Duodenal mucosa (tissue), 2 donors: ENCODE measurements at regions not wholly inside any gene's neighbourhood (a gene's known extent, or its start where the extent isn't known, plus 50 kb on each side); places are given as distances from the start of the nearest gene placed in this dataset.

Experiments
- H3K27ac ChIP-seq: one replicate; pipeline ENCODE4 v1.7.0; 2013; ENCODE audit warnings: low read depth, low read length
- H3K27me3 ChIP-seq, 2 donors: one replicate each; pipeline ENCODE4 v1.7.0; 2013; ENCODE audit warnings: low read length in 2 of 2, control low read depth in 1 of 2; ENCODE audit not compliant: insufficient read depth in 2 of 2, control insufficient read depth in 1 of 2
- H3K36me3 ChIP-seq, 2 donors: one replicate each; pipeline ENCODE4 v1.7.0; 2013; ENCODE audit warnings: low read length in 2 of 2, control low read depth in 1 of 2; ENCODE audit not compliant: insufficient read depth in 2 of 2, control insufficient read depth in 1 of 2
- H3K4me1 ChIP-seq, 2 donors: one replicate each; pipeline ENCODE4 v1.7.0; 2013; ENCODE audit warnings: low read length in 2 of 2, control low read depth in 1 of 2; ENCODE audit not compliant: insufficient read depth in 2 of 2, control insufficient read depth in 1 of 2
- H3K4me3 ChIP-seq, 2 donors: one replicate each; pipeline ENCODE4 v1.7.0; 2013; ENCODE audit warnings: low read length in 2 of 2, low read depth in 1 of 2
- H3K9ac ChIP-seq, 2 donors: one replicate each; pipeline ENCODE4 v1.7.0; 2013; ENCODE audit warnings: low read length in 2 of 2, low read depth in 1 of 2
- H3K9me3 ChIP-seq, 2 donors: one replicate each; pipeline ENCODE4 v1.7.0; 2013; ENCODE audit warnings: low read length in 2 of 2, control low read depth in 1 of 2; ENCODE audit not compliant: control insufficient read depth in 1 of 2

DNA sequence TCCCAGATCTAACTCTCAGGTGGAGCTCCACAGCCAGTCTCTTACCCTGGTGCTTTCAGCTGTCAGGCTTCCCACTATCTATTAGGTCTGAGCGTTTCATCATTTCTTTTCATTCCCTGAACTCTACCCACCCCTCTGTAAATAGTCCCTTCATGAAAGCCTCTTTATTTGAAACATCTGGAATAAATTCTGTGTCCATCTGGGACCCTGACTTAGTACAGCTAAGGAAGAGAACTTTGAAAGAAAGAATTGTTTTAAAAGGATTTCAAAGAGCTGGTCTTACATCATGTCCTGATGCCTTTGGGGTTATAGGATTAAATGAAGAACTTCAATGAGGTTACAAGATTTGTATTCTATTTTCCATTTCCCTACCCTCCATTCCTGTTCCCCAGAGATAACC, 388.5 kb upstream of the CA10 start:
- Histone ChIP-seq H3K9ac (no peak overlapping the region), H3K4me3 (no peak overlapping the region), H3K4me1 (no peaks in the 10 kb centered on the region), H3K27me3 (no peaks in the 10 kb centered on the region), H3K9me3 (no peaks in the 10 kb centered on the region), H3K27ac (no peak overlapping the region), H3K36me3 (no peaks in the 10 kb centered on the region)

- no peaks in the 10 kb centered on the region for H3K36me3 ChIP-seq
- no peaks in the 10 kb centered on the region for H3K9me3 ChIP-seq
- no peaks in the 10 kb centered on the region for H3K27me3 ChIP-seq
- no peak overlapping the region for H3K27ac ChIP-seq
- no peak overlapping the region for H3K9ac ChIP-seq
- no peaks in the 10 kb centered on the region for H3K4me1 ChIP-seq
- no peak overlapping the region for H3K4me3 ChIP-seq
These were observed 388.0 kb upstream of the CA10 start for GRCh38 chr17:52546493-52546892.

- Histone ChIP-seq H3K36me3 (no peaks in the 10 kb centered on the region), H3K4me1 (no peaks in the 10 kb centered on the region), H3K27me3 (no peaks in the 10 kb centered on the region), H3K4me3 (no peak overlapping the region), H3K9ac (no peak overlapping the region), H3K9me3 (no peaks in the 10 kb centered on the region), H3K27ac (no peak overlapping the region)
These were observed 378.9 kb upstream of the CA10 start for GRCh38 chr17:52537421-52537820.

- Histone ChIP-seq H3K27ac (no peak overlapping the region), H3K27me3 (no peaks in the 10 kb centered on the region), H3K36me3 (no peaks in the 10 kb centered on the region), H3K4me1 (no peaks in the 10 kb centered on the region), H3K9me3 (no peaks in the 10 kb centered on the region), H3K4me3 (no peak overlapping the region), H3K9ac (no peak overlapping the region)
These were observed 378.0 kb upstream of the CA10 start for GRCh38 chr17:52536489-52536888.

DNA sequence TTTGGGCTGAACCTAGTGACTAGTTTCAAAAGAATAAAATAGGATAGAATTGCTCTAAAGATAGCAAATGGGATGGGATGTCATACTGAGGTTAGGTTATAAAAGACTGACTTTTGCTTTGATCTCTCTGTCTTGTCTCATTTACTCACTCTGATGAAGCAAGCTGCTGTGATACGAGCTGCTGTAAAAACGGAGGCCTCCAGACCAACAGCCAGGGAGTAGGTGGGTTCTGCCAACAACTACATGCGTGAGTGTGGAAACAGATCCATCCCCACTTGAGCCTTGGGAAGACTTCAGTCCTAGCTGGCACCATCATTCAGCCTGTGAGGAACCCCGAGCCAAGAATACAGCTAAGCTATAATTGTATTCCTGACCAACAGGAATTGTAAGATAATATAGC, 373.9 kb upstream of the CA10 start:
- Histone ChIP-seq H3K27ac (no peak overlapping the region), H3K4me3 (no peak overlapping the region), H3K27me3 (no peaks in the 10 kb centered on the region), H3K9me3 (no peaks in the 10 kb centered on the region), H3K36me3 (no peaks in the 10 kb centered on the region), H3K4me1 (no peaks in the 10 kb centered on the region), H3K9ac (no peak overlapping the region)

- Histone ChIP-seq H3K36me3 (no peaks in the 10 kb centered on the region), H3K4me1 (no peaks in the 10 kb centered on the region), H3K27me3 (no peaks in the 10 kb centered on the region), H3K4me3 (no peak overlapping the region), H3K9me3 (no peaks in the 10 kb centered on the region), H3K27ac (no peak overlapping the region), H3K9ac (no peak overlapping the region)
These were observed 365.7 kb upstream of the CA10 start for GRCh38 chr17:52524096-52524637.

GRCh38 chr17:52517176-52517575, 358.7 kb upstream of the CA10 start:
- Histone ChIP-seq H3K27me3 (no peaks in the 10 kb centered on the region), H3K4me3 (no peak overlapping the region), H3K27ac (no peak overlapping the region), H3K9ac (no peak overlapping the region), H3K9me3 (no peaks in the 10 kb centered on the region), H3K36me3 (no peaks in the 10 kb centered on the region), H3K4me1 (no peaks in the 10 kb centered on the region)

DNA sequence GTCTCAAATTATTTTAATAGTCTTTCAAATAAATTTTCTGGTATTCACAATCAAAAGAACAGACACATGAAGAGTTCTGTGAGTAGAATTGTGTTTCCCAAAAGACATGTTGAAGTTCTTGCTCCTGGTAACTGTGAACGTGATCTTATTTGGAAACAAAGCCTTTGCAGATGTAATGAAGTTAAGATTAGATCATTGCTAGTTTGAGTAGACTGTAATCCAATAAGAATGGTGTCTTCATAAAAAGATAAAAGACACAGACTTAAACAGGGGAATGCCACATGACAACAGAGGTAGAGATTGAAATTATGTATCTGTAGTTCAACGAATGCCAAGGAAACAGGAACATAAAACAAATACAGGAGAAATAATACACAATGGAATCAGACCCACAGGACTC, 357.4 kb upstream of the CA10 start:
- H3K27ac ChIP-seq: no peak overlapping the region
- H3K4me1 ChIP-seq: no peaks in the 10 kb centered on the region
- H3K9ac ChIP-seq: no peak overlapping the region
- no peaks in the 10 kb centered on the region for H3K9me3 ChIP-seq
- H3K4me3 ChIP-seq: no peak overlapping the region
- no peaks in the 10 kb centered on the region for H3K36me3 ChIP-seq
- H3K27me3 ChIP-seq: no peaks in the 10 kb centered on the region

- Histone ChIP-seq H3K9ac (no peak overlapping the region), H3K9me3 (no peaks in the 10 kb centered on the region), H3K4me3 (no peak overlapping the region), H3K4me1 (no peaks in the 10 kb centered on the region), H3K36me3 (no peaks in the 10 kb centered on the region), H3K27me3 (no peaks in the 10 kb centered on the region), H3K27ac (no peak overlapping the region)
These were observed 347.1 kb upstream of the CA10 start for GRCh38 chr17:52505601-52506000.

DNA sequence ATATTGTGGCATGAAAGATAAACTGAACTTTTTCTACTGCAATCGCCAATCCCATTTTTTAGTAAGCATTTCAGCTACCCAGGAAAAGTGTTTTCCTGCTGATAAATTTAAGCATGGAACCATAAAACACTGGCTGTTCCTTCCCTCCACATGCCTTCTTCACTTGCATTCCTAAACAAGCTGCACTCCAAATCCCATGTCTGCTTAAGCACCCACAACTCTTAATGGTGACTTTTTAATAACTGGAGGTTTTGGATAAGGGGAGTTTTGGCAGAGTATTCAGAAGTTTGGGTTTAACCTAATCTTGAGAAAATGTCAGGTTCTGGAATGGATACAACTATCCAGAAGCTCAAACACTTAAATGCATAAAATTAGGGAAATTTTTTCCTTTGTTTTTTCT, 345.6 kb upstream of the CA10 start:
- H3K9me3 ChIP-seq: no peaks in the 10 kb centered on the region
- no peak overlapping the region for H3K9ac ChIP-seq
- H3K27me3 ChIP-seq: no peaks in the 10 kb centered on the region
- H3K4me1 ChIP-seq: no peaks in the 10 kb centered on the region
- no peak overlapping the region for H3K4me3 ChIP-seq
- H3K36me3 ChIP-seq: no peaks in the 10 kb centered on the region
- no peak overlapping the region for H3K27ac ChIP-seq

GRCh38 chr17:52495646-52496045, 337.1 kb upstream of the CA10 start:
- Histone ChIP-seq H3K9ac (no peak overlapping the region), H3K4me3 (no peak overlapping the region), H3K4me1 (no peaks in the 10 kb centered on the region), H3K36me3 (no peaks in the 10 kb centered on the region), H3K27ac (no peak overlapping the region), H3K27me3 (no peaks in the 10 kb centered on the region), H3K9me3 (peaks cover 0 to 2% of the 10 kb centered on the region in 2 donors)
